ENCODE measurements at regions not wholly inside any gene's neighbourhood (a gene's known extent, or its start where the extent isn't known, plus 50 kb on each side); places are given as distances from the start of the nearest gene placed in this dataset.

DNA sequence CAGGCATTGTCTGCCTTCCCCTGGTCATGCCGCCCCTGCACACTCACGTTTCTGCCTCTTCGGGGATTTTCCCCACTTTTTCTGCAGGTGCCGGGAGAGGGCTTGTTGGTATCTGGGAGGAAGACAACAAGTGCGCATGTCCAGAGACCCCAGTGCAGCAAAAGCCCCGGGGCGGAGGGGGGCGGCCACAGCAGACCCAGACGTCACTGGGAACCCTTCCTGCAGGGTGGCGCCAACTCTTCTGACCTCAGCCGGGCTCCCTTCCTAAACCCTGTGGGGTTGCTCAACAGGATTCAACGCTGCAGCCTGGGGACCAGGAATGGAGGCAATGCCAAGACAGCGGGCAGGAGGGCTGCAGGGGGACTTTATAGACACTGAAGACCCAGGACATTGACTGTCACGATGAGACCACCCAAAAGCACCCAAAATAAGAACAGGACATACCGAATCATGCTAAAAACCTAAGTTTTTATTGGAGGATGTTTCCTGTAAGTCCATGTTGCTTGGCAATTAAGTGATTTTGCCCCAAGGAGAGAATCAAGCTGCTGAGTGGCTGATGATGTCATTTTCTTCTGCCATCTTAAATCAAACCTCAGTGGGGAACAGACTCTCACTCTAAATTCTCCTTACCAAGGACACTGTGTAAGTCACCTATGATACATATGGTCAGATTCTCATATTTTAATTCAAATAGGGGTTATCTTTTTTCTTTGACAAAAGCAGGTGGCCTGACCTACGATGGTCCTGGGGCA is 62.9 kb upstream of the SIMC1 start:
- Histone ChIP-seq H4K20me1 (ENCODE audit: insufficient read depth) (no peaks in the 10 kb centered on the region), H3K27ac (no peak overlapping the region), H3K9me2 (ENCODE audit: insufficient read depth) (no peaks in the 10 kb centered on the region), H3K27me3 (ENCODE audit: insufficient read depth, low read depth) (peaks cover 93% of the 10 kb centered on the region), H3K4me3 (no peak overlapping the region), H3F3A (ENCODE audit: insufficient read depth, low read depth) (no peaks in the 10 kb centered on the region), H3K4me2 (no peak overlapping the region), H2AFZ (no peak overlapping the region), H3K4me1 (replicated peaks; ENCODE audit: insufficient read depth) (no peaks in the 10 kb centered on the region), H3K9me3 (ENCODE audit: insufficient read depth, low read depth) (no peaks in the 10 kb centered on the region), H3K36me3 (ENCODE audit: low read depth) (no peaks in the 10 kb centered on the region), H3K79me2 (ENCODE audit: low read depth) (no peaks in the 10 kb centered on the region)
- ChIA-PET CTCF (no interaction called here), POLR2A (ENCODE audit: unreplicated experiment) (interaction anchor here (0.6 kb wide), 1 partner anchor 112 kb away, joined by 7 read pairs; no protein-coding TSS in a partner anchor)
- DNase-seq: no peak
- BruUV-seq (replicated peaks): no TSS peak
- intact Hi-C loops (cut with micrococcal nuclease; ENCODE audit: unreplicated experiment): no loop called here
- TF ChIP-seq EZH2 (IDR thresholded peaks at IDR 0.05; ENCODE audit: low read depth): no peak
- TF ChIP-seq, protein P1, sequence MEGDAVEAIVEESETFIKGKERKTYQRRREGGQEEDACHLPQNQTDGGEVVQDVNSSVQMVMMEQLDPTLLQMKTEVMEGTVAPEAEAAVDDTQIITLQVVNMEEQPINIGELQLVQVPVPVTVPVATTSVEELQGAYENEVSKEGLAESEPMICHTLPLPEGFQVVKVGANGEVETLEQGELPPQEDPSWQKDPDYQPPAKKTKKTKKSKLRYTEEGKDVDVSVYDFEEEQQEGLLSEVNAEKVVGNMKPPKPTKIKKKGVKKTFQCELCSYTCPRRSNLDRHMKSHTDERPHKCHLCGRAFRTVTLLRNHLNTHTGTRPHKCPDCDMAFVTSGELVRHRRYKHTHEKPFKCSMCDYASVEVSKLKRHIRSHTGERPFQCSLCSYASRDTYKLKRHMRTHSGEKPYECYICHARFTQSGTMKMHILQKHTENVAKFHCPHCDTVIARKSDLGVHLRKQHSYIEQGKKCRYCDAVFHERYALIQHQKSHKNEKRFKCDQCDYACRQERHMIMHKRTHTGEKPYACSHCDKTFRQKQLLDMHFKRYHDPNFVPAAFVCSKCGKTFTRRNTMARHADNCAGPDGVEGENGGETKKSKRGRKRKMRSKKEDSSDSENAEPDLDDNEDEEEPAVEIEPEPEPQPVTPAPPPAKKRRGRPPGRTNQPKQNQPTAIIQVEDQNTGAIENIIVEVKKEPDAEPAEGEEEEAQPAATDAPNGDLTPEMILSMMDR (conservative IDR thresholded peaks at IDR 0.05): no peak

DNA sequence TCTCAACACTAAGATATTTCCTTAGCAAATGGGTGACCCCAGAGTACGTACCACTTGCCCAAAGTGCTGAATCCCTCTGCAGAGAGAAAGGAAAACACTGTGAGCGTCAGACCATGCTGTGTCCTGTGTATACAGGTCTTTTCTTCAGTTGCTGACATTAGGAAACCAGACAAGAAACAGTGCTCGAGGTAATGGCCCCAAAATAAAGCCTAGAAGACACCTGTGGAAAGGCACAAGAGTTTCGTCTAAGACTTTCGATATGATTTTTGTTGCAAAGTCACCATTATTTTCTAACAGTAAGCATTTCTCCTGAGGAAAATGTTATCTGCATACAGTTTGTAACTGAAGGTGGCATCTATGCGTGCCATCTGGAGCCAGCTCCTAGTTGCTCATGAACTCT is 62.0 kb upstream of the SIMC1 start:
- BruUV-seq (replicated peaks): no TSS peak
- H3K4me2 ChIP-seq: no peak overlapping the region
- intact Hi-C loops (cut with micrococcal nuclease; ENCODE audit: unreplicated experiment): no loop called here
- no peak for TF ChIP-seq EZH2 (IDR thresholded peaks at IDR 0.05; ENCODE audit: low read depth)
- no peak overlapping the region for H3K4me3 ChIP-seq
- ChIA-PET CTCF (no interaction called here), POLR2A (ENCODE audit: unreplicated experiment) (interaction anchor here (0.6 kb wide), 1 partner anchor 113 kb away, joined by 7 read pairs; no protein-coding TSS in a partner anchor)
- no peak overlapping the region for H2AFZ ChIP-seq
- H3K79me2 ChIP-seq (ENCODE audit: low read depth): no peaks in the 10 kb centered on the region
- no peaks in the 10 kb centered on the region for H3K9me3 ChIP-seq (ENCODE audit: insufficient read depth, low read depth)
- H3F3A ChIP-seq (ENCODE audit: insufficient read depth, low read depth): no peaks in the 10 kb centered on the region
- DNase-seq: no peak
- no peak overlapping the region for H3K27ac ChIP-seq
- peaks cover 94% of the 10 kb centered on the region for H3K27me3 ChIP-seq (ENCODE audit: insufficient read depth, low read depth)
- no peaks in the 10 kb centered on the region for H3K36me3 ChIP-seq (ENCODE audit: low read depth)
- no peaks in the 10 kb centered on the region for H3K9me2 ChIP-seq (ENCODE audit: insufficient read depth)
- H4K20me1 ChIP-seq (ENCODE audit: insufficient read depth): no peaks in the 10 kb centered on the region
- H3K4me1 ChIP-seq (replicated peaks; ENCODE audit: insufficient read depth): no peaks in the 10 kb centered on the region

DNA sequence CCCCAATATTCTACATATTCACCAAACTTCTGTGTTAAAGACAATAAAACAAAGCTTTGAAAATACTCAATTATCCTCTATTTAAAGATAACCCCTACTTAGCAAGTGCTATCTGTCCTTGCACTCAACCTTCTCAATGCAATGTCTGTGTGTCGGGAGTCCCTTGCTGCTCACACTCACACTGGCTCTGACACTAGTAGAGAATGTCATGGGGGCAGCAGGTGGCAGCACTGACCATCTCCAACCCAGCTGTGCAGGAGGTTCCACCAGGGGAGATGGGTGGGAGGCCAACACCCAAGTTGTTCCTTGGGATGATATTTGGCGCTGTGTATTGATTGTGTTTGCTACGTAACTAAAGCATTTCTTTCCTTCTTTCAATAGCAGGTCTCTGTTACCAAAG is 59.4 kb upstream of the SIMC1 start:
- CTCF ChIA-PET: no interaction called here
- BruUV-seq (replicated peaks): no TSS peak
- POLR2A ChIA-PET (ENCODE audit: unreplicated experiment): no interaction called here
- H3K79me2 ChIP-seq (ENCODE audit: low read depth): no peaks in the 10 kb centered on the region
- no peaks in the 10 kb centered on the region for H3K9me3 ChIP-seq (ENCODE audit: insufficient read depth, low read depth)
- H3K9me2 ChIP-seq (ENCODE audit: insufficient read depth): no peaks in the 10 kb centered on the region
- TF ChIP-seq EZH2 (IDR thresholded peaks at IDR 0.05; ENCODE audit: low read depth): no peak
- no peak overlapping the region for H2AFZ ChIP-seq
- H4K20me1 ChIP-seq (ENCODE audit: insufficient read depth): no peaks in the 10 kb centered on the region
- DNase-seq: no peak
- H3K4me2 ChIP-seq: no peak overlapping the region
- intact Hi-C loops (cut with micrococcal nuclease; ENCODE audit: unreplicated experiment): no loop called here
- H3K4me1 ChIP-seq (replicated peaks; ENCODE audit: insufficient read depth): no peaks in the 10 kb centered on the region
- H3K27me3 ChIP-seq (ENCODE audit: insufficient read depth, low read depth): peaks cover 95% of the 10 kb centered on the region
- no peaks in the 10 kb centered on the region for H3K36me3 ChIP-seq (ENCODE audit: low read depth)
- no peaks in the 10 kb centered on the region for H3F3A ChIP-seq (ENCODE audit: insufficient read depth, low read depth)
- no peak overlapping the region for H3K4me3 ChIP-seq
- H3K27ac ChIP-seq: no peak overlapping the region

DNA sequence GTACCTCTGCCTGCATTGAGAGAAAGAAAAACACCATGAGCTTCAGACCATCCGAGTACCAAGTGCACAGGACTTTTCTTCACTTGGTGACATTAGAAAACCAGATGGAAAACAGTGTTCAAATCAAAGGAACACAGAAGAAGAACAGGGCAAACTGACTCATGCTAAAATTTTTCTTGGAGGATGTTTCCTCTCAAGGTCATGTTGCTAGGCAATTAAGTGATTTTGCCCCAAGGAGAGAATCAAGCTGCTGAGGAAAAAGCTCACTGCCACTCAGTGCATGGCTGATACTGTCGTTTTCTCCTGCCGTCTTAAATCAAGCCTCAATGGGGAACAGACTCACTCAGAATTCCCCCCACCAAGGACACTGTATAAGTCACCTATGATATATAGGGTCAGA is 57.9 kb upstream of the SIMC1 start:
- H3K4me2 ChIP-seq: no peak overlapping the region
- H2AFZ ChIP-seq: no peak overlapping the region
- TF ChIP-seq EZH2 (IDR thresholded peaks at IDR 0.05; ENCODE audit: low read depth): no peak
- H3K27ac ChIP-seq: no peak overlapping the region
- H3K9me3 ChIP-seq (ENCODE audit: insufficient read depth, low read depth): no peaks in the 10 kb centered on the region
- H3K4me1 ChIP-seq (replicated peaks; ENCODE audit: insufficient read depth): no peaks in the 10 kb centered on the region
- H3K27me3 ChIP-seq (ENCODE audit: insufficient read depth, low read depth): peaks cover 95% of the 10 kb centered on the region
- no peaks in the 10 kb centered on the region for H3K79me2 ChIP-seq (ENCODE audit: low read depth)
- ChIA-PET POLR2A (ENCODE audit: unreplicated experiment) (no interaction called here), CTCF (no interaction called here)
- H3K36me3 ChIP-seq (ENCODE audit: low read depth): no peaks in the 10 kb centered on the region
- no TSS peak for BruUV-seq (replicated peaks)
- intact Hi-C loops (cut with micrococcal nuclease; ENCODE audit: unreplicated experiment): no loop called here
- no peaks in the 10 kb centered on the region for H3F3A ChIP-seq (ENCODE audit: insufficient read depth, low read depth)
- H4K20me1 ChIP-seq (ENCODE audit: insufficient read depth): no peaks in the 10 kb centered on the region
- H3K4me3 ChIP-seq: no peak overlapping the region
- H3K9me2 ChIP-seq (ENCODE audit: insufficient read depth): no peaks in the 10 kb centered on the region
- no peak for DNase-seq

Measured in PC-9 (cell line).